PC-3 (cell line): ENCODE measurements at regions not wholly inside any gene's neighbourhood (a gene's known extent, or its start where the extent isn't known, plus 50 kb on each side); places are given as distances from the start of the nearest gene placed in this dataset.

ENCODE experiments used
- ATAC-seq: fragments of 200-7000 bp; cut with Tn5 transposase; 2 replicates; pipeline ENCODE4 v1.9.1; 2020; ENCODE audit warnings: mild to moderate bottlenecking, moderate library complexity
- BruUV-seq: library from RNA; stranded (reverse); fragments of 400-500 nt; replicated peaks from 2 replicates; lab custom pipeline; 2021; lab: Mats Ljungman, UMichigan
- CTCF ChIA-PET: fragments of 300-600 bp; sonication (Branson Sonifier 250); formaldehyde crosslinking; loops from one replicate; lab custom pipeline; 2022; ENCODE audit warnings: antibody characterized with exemption; lab: Charles Lee
- POLR2A ChIA-PET: fragments of 300-600 bp; sonication (Branson Sonifier 250); formaldehyde crosslinking; loops from one replicate; lab custom pipeline; 2022; ENCODE audit warnings: antibody characterized with exemption; ENCODE audit not compliant: unreplicated experiment; lab: Charles Lee
- DNase-seq: peaks from one replicate; pipeline ENCODE4 v3.0.0-alpha.2; 2015
- H2AFZ ChIP-seq: fragments of 300-600 bp; sonication (generic); 2 replicates; pipeline ENCODE4 v1.6.0; 2016; ENCODE audit warnings: antibody characterized with exemption, low read length
- H3F3A ChIP-seq: fragments of 300-600 bp; sonication (generic); one replicate; pipeline ENCODE4 v1.6.0; 2017; ENCODE audit warnings: antibody characterized with exemption, low read length, control low read depth, mild to moderate bottlenecking; ENCODE audit not compliant: unreplicated experiment
- H3K27ac ChIP-seq: fragments of 300-600 bp; sonication (generic); 2 replicates; pipeline ENCODE4 v1.5.1; 2016; ENCODE audit warnings: mild to moderate bottlenecking, low read length
- H3K27me3 ChIP-seq: fragments of 300-600 bp; sonication (generic); 2 replicates; pipeline ENCODE4 v1.6.1; 2016; ENCODE audit warnings: low read length, mixed read lengths
- H3K36me3 ChIP-seq: fragments of 300-600 bp; sonication (generic); 2 replicates; pipeline ENCODE4 v1.6.1; 2016; ENCODE audit warnings: low read depth, mixed run types, low read length, mixed read lengths
- H3K4me1 ChIP-seq: fragments of 300-600 bp; sonication (generic); 2 replicates; pipeline ENCODE4 v1.5.1; 2016; ENCODE audit warnings: low read length; ENCODE audit not compliant: insufficient read depth
- H3K4me2 ChIP-seq: fragments of 300-600 bp; sonication (generic); 2 replicates; pipeline ENCODE4 v1.6.0; 2016; ENCODE audit warnings: low read length
- H3K4me3 ChIP-seq: fragments of 300-600 bp; sonication (generic); 2 replicates; pipeline ENCODE4 v1.5.1; 2016; ENCODE audit warnings: mild to moderate bottlenecking, low read length, mixed read lengths
- H3K79me2 ChIP-seq: fragments of 300-600 bp; sonication (generic); 2 replicates; pipeline ENCODE4 v1.6.1; 2017; ENCODE audit warnings: low read length, mixed read lengths
- H3K9ac ChIP-seq: fragments of 300-600 bp; sonication (generic); 2 replicates; pipeline ENCODE4 v1.6.0; 2016; ENCODE audit warnings: mild to moderate bottlenecking, low read length
- H3K9me2 ChIP-seq: fragments of 300-600 bp; sonication (generic); replicated peaks from 2 replicates; pipeline ENCODE4 v1.6.1; 2016; ENCODE audit warnings: mixed run types, low read length, mixed read lengths
- H3K9me3 ChIP-seq: fragments of 300-600 bp; sonication (generic); 2 replicates; pipeline ENCODE4 v1.6.1; 2016; ENCODE audit warnings: low read length, mixed read lengths
- H4K20me1 ChIP-seq: fragments of 300-600 bp; sonication (generic); 2 replicates; pipeline ENCODE4 v1.6.1; 2016; ENCODE audit warnings: low read length, mixed read lengths
- EZH2 ChIP-seq: fragments of 300-600 bp; sonication (generic); IDR thresholded peaks from one replicate; pipeline ENCODE4 v1.6.1; 2017; ENCODE audit warnings: antibody characterized with exemption, mild to moderate bottlenecking, low read length; ENCODE audit not compliant: unreplicated experiment
- EZH2phosphoT487 ChIP-seq: fragments of 300-600 bp; sonication (generic); IDR thresholded peaks from 2 replicates; pipeline ENCODE4 v1.6.1; 2018; ENCODE audit warnings: mild to moderate bottlenecking, antibody characterized with exemption, low read length, borderline replicate concordance
- intact Hi-C: fragments of 100-400 bp; cut with micrococcal nuclease; formaldehyde crosslinking; loops from 2 replicates; pipeline ENCODE4 v1.9.0; 2023
- TF ChIP-seq, protein P1 (sequence below): fragments of 300-600 bp; sonication (generic); conservative IDR thresholded peaks from 2 replicates; pipeline ENCODE4 v1.5.1; 2017; ENCODE audit warnings: antibody characterized with exemption, low read depth, mild to moderate bottlenecking, low read length

DNA sequence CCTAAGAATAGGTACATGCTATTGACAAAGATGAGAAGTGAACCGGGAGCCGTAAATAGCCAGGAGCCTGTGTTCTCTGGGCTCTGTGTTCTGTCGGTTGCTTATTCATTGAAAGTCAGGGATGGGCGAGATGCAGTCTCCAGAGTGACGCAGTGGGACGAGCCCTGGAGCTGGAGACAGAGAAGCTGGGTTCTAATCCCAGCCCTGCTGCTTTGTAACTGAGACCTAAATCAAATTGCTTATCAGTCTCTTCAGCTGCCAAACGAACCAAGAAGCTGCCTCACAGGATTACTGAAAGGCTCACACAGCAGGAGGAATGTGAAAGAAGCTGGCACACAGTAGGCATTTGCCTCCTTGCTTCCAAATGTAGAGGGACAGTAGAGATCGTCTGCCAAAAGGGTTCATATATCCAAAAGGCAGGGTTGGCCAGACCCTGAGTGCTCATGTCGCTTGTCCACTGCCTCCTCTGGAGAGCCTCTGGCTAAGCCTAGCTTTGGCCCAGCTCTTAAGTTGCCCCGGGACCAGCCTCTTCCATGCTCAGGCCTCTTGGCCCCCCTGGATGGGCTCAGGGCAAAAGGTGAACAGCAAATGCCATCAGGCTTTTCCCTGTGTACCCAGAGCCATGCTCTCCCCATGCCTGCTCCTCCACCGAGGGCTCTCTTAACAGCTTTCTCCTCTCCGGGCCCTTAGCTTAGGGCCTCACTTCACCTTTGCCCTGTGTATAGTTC, 134.2 kb upstream of the IPO9 start:
- Histone ChIP-seq H3K9ac (no peak overlapping the region), H3K9me3 (no peaks in the 10 kb centered on the region), H3K9me2 (no peaks in the 10 kb centered on the region), H3K27me3 (no peaks in the 10 kb centered on the region), H2AFZ (no peak overlapping the region), H3K79me2 (no peaks in the 10 kb centered on the region), H3K36me3 (no peaks in the 10 kb centered on the region), H3K4me1 (peaks cover 21% of the 10 kb centered on the region), H3K4me3 (no peak overlapping the region), H3K27ac (no peak overlapping the region), H4K20me1 (no peaks in the 10 kb centered on the region), H3K4me2 (no peak overlapping the region), H3F3A (no peaks in the 10 kb centered on the region)
- ChIA-PET POLR2A (no interaction called here), CTCF (no interaction called here)
- intact Hi-C loops, result no loop called here
- TF ChIP-seq EZH2phosphoT487, result no peak
- TF ChIP-seq EZH2, result no peak
- TF ChIP-seq, protein P1, sequence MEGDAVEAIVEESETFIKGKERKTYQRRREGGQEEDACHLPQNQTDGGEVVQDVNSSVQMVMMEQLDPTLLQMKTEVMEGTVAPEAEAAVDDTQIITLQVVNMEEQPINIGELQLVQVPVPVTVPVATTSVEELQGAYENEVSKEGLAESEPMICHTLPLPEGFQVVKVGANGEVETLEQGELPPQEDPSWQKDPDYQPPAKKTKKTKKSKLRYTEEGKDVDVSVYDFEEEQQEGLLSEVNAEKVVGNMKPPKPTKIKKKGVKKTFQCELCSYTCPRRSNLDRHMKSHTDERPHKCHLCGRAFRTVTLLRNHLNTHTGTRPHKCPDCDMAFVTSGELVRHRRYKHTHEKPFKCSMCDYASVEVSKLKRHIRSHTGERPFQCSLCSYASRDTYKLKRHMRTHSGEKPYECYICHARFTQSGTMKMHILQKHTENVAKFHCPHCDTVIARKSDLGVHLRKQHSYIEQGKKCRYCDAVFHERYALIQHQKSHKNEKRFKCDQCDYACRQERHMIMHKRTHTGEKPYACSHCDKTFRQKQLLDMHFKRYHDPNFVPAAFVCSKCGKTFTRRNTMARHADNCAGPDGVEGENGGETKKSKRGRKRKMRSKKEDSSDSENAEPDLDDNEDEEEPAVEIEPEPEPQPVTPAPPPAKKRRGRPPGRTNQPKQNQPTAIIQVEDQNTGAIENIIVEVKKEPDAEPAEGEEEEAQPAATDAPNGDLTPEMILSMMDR, result no peak
- ATAC-seq (no peak), DNase-seq (no peak)
- BruUV-seq, result no TSS peak

DNA sequence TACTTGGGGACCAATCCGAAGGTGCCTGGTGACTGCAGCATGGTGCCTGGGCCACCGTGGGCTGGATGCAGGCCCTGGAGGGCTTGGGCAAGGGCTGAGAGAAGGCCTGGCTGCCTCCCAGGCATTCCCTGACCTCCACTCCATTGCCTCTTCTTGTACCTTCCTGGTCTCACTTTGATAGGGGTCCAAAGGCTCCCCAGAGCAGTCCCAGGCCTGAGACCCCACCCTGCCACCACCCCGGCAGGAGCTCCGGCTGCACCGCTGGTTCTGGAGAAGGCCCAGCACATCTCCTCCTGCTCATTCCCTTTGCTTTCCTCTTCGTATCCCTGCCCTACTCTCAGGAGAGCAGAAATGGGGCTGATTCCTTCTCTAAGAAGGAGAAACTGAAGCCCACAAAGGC, 133.3 kb upstream of the IPO9 start:
- no peaks in the 10 kb centered on the region for H3K9me2 ChIP-seq
- H3K36me3 ChIP-seq, result no peaks in the 10 kb centered on the region
- H3F3A ChIP-seq, result no peaks in the 10 kb centered on the region
- H3K27me3 ChIP-seq, result no peaks in the 10 kb centered on the region
- H3K4me3 ChIP-seq, result no peak overlapping the region
- DNase-seq (no peak), ATAC-seq (no peak)
- TF ChIP-seq EZH2 (no peak), EZH2phosphoT487 (no peak)
- TF ChIP-seq, protein P1, result no peak
- peak overlapping the region; percentile 70 for H3K4me2 ChIP-seq
- intact Hi-C loops, result loop anchor here (2.0 kb wide), 2 partner anchors 45 to 137 kb away; no protein-coding TSS in a partner anchor
- no peaks in the 10 kb centered on the region for H3K79me2 ChIP-seq
- H3K4me1 ChIP-seq, result peaks cover 21% of the 10 kb centered on the region
- BruUV-seq, result no TSS peak
- ChIA-PET CTCF (no interaction called here), POLR2A (interaction anchor here (0.6 kb wide), 1 partner anchor 192 kb away, joined by 3 read pairs; no protein-coding TSS in a partner anchor)
- H3K27ac ChIP-seq, result peak overlapping the region; percentile 57
- no peak overlapping the region for H3K9ac ChIP-seq
- H2AFZ ChIP-seq, result no peak overlapping the region
- H4K20me1 ChIP-seq, result no peaks in the 10 kb centered on the region
- no peaks in the 10 kb centered on the region for H3K9me3 ChIP-seq
